GM12864 (cell line): ENCODE measurements at regions not wholly inside any gene's neighbourhood (a gene's known extent, or its start where the extent isn't known, plus 50 kb on each side); places are given as distances from the start of the nearest gene placed in this dataset.

Experiments used
- DNase-seq: peaks from one replicate; pipeline ENCODE4 v3.0.0-alpha.2; 2011; ENCODE audit warnings: low read depth
- H3K4me3 ChIP-seq: 2 replicates; pipeline ENCODE4 v1.5.1; 2011; ENCODE audit warnings: mild to moderate bottlenecking, low read depth, low read length, control low read depth
- CTCF ChIP-seq: IDR thresholded peaks from 2 replicates; pipeline ENCODE4 v1.5.1; 2011; ENCODE audit warnings: low read depth, mild to moderate bottlenecking, moderate library complexity, low read length, control low read depth, inconsistent platforms; ENCODE audit errors: missing control alignments

GRCh38 chr21:16324630-16325029, 594.8 kb downstream of the USP25 start:
- H3K4me3 ChIP-seq: no peak overlapping the region
- no peak for DNase-seq
- no peak for TF ChIP-seq CTCF

DNA sequence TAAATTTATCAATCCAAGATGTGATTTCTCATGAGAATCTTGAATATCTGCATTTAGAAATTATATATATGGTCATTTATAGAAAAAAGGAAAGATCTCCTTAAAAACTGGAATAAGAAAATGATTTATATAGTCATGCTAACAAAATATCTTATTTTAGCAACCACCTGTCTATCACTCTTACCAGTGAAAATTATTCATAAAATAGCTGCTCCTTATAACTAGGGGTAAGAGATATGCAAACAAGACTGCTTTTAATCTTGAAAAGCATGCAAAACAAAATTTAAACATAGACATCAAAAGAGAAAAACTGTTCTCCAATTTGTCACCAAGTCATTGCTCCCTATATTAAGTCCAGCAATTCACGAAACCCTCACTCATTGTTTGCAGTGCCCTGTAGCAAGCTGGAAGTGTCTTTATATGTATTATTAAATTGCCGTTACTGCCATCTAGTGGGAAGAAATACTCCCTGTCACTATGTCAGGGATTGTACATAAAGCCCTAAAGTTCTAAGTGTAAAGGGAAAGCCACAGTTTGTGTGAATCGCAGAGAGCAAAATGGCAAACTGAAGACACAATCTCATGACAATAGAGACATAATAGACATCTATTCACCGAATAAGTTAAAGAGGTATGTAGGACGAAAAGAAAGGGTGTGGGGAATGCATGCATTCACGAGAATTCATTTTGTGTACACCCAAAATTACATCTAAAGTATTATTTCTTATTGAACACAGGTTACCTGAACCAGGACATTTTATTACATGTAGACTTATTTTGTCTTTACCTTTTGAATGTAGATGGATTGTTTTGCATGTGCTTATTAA, 600.5 kb downstream of the USP25 start:
- peak; percentile 10 for DNase-seq
- no peak overlapping the region for H3K4me3 ChIP-seq

GRCh38 chr21:16330908-16331268, 601.1 kb downstream of the USP25 start:
- TF ChIP-seq CTCF: no peak
- DNase-seq: no peak
- H3K4me3 ChIP-seq: no peak overlapping the region

More for the DNA sequence above, 600.5 kb downstream of the USP25 start:
- peak; percentile 47 for TF ChIP-seq CTCF

DNA sequence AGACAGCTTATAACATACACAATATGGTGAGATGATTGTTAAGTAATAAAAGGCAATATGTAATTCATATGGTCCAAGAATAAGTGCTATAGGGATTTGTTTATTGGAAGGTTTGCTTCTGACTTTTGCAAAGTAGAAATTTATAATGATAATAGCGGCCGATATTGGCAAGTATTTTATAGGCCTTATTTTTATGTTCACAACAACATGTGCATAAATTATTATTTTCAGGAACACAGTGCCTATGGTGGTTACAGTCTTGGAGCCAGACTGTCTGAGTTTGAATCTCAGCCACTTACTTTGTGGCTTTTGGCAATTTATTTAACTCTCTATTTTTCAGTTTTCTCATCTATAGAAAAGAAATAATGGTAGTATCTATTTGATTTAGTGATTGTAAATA, 607.5 kb downstream of the USP25 start:
- H3K4me3 ChIP-seq: no peak overlapping the region
- TF ChIP-seq CTCF: no peak
- DNase-seq: no peak

DNA sequence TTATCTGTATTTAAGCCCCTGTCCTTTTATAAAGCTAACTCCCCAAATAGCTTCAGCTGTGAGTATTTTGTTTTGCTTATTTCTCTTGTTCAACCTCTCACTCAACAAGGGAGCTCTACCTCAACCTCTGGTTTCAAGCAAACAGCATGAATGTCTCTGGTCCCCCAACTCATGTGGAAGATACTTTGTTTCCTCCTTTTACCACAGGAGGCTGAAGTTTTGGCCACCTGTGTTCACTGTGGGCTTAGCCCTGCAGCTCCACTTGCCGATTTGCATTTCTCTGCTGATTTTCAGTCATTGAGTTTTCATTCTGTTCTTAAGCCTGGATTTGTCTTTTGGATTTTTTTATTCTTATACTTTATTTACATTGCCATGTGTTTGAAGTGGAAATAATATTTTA, 613.1 kb downstream of the USP25 start:
- no peak overlapping the region for H3K4me3 ChIP-seq
- no peak for DNase-seq

GRCh38 chr21:16343776-16344175, 614.0 kb downstream of the USP25 start:
- no peak for TF ChIP-seq CTCF
- H3K4me3 ChIP-seq: no peak overlapping the region

More for the DNA sequence above, 613.1 kb downstream of the USP25 start:
- TF ChIP-seq CTCF: no peak

GRCh38 chr21:16345757-16346156, 616.0 kb downstream of the USP25 start:
- DNase-seq: no peak
- TF ChIP-seq CTCF: no peak
- H3K4me3 ChIP-seq: no peak overlapping the region

More at GRCh38 chr21:16343776-16344175, 614.0 kb downstream of the USP25 start:
- no peak for DNase-seq
